ENCODE measurements at regions not wholly inside any gene's neighbourhood (a gene's known extent, or its start where the extent isn't known, plus 50 kb on each side); places are given as distances from the start of the nearest gene placed in this dataset.
A peak's percentile ranks its signal among the peaks of the same experiment; 100 is the strongest.

- H2AFZ ChIP-seq (ENCODE audit: low read length) = peak overlapping the region; percentile 52
These were observed 531.3 kb upstream of the FZD8 start for GRCh38 chr10:36173364-36173763.

GRCh38 chr10:36171953-36172940 is 530.2 kb upstream of the FZD8 start:
- Histone ChIP-seq H3K9me3 (ENCODE audit: low read depth, low read length) (no peaks in the 10 kb centered on the region), H4K20me1 (ENCODE audit: insufficient read depth, low read length) (no peaks in the 10 kb centered on the region), H3K79me2 (ENCODE audit: insufficient read depth, low read length) (no peaks in the 10 kb centered on the region), H3K4me1 (ENCODE audit: insufficient read depth, low read length) (peaks cover 35% of the 10 kb centered on the region), H3K4me2 (ENCODE audit: insufficient read depth, low read length) (peak overlapping the region; percentile 69), H2AFZ (ENCODE audit: low read length) (peak overlapping the region; percentile 42), H3K27me3 (ENCODE audit: insufficient read depth, low read length) (no peaks in the 10 kb centered on the region), H3K4me3 (ENCODE audit: insufficient read depth, low read length) (peak overlapping the region; percentile 41), H3K36me3 (ENCODE audit: insufficient read depth, low read length) (no peaks in the 10 kb centered on the region), H3K27ac (ENCODE audit: low read depth, low read length) (peak overlapping the region; percentile 86)
- TF ChIP-seq CTCF (IDR thresholded peaks at IDR 0.05; ENCODE audit: extremely low read depth, low read depth, low read length) = no peak
- DNase-seq (ENCODE audit: insufficient read length, low spot score, missing footprints) = peak; percentile 79

More at GRCh38 chr10:36173364-36173763, 531.3 kb upstream of the FZD8 start:
- Histone ChIP-seq H3K36me3 (ENCODE audit: insufficient read depth, low read length) (no peaks in the 10 kb centered on the region), H4K20me1 (ENCODE audit: insufficient read depth, low read length) (no peaks in the 10 kb centered on the region), H3K9me3 (ENCODE audit: low read depth, low read length) (no peaks in the 10 kb centered on the region), H3K27me3 (ENCODE audit: insufficient read depth, low read length) (no peaks in the 10 kb centered on the region), H3K4me3 (ENCODE audit: insufficient read depth, low read length) (no peak overlapping the region), H3K4me2 (ENCODE audit: insufficient read depth, low read length) (peak overlapping the region; percentile 69), H3K4me1 (ENCODE audit: insufficient read depth, low read length) (peaks cover 35% of the 10 kb centered on the region), H3K27ac (ENCODE audit: low read depth, low read length) (peak overlapping the region; percentile 86), H3K79me2 (ENCODE audit: insufficient read depth, low read length) (no peaks in the 10 kb centered on the region)
- TF ChIP-seq CTCF (IDR thresholded peaks at IDR 0.05; ENCODE audit: extremely low read depth, low read depth, low read length) = no peak
- DNase-seq (ENCODE audit: insufficient read length, low spot score, missing footprints) = no peak

GRCh38 chr10:36171556-36171952 is 529.5 kb upstream of the FZD8 start:
- TF ChIP-seq CTCF (IDR thresholded peaks at IDR 0.05; ENCODE audit: extremely low read depth, low read depth, low read length) = no peak
- Histone ChIP-seq H3K4me3 (ENCODE audit: insufficient read depth, low read length) (no peak overlapping the region), H3K4me2 (ENCODE audit: insufficient read depth, low read length) (peak overlapping the region; percentile 69), H3K9me3 (ENCODE audit: low read depth, low read length) (no peaks in the 10 kb centered on the region), H2AFZ (ENCODE audit: low read length) (peak overlapping the region; percentile 33), H3K4me1 (ENCODE audit: insufficient read depth, low read length) (peaks cover 35% of the 10 kb centered on the region), H3K79me2 (ENCODE audit: insufficient read depth, low read length) (no peaks in the 10 kb centered on the region), H3K36me3 (ENCODE audit: insufficient read depth, low read length) (no peaks in the 10 kb centered on the region), H4K20me1 (ENCODE audit: insufficient read depth, low read length) (no peaks in the 10 kb centered on the region), H3K27me3 (ENCODE audit: insufficient read depth, low read length) (no peaks in the 10 kb centered on the region), H3K27ac (ENCODE audit: low read depth, low read length) (peak overlapping the region; percentile 86)
- DNase-seq (ENCODE audit: insufficient read length, low spot score, missing footprints) = no peak

GRCh38 chr10:36170943-36171501 is 528.9 kb upstream of the FZD8 start:
- Histone ChIP-seq H3K4me3 (ENCODE audit: insufficient read depth, low read length) (no peak overlapping the region), H3K4me1 (ENCODE audit: insufficient read depth, low read length) (peaks cover 35% of the 10 kb centered on the region), H3K79me2 (ENCODE audit: insufficient read depth, low read length) (no peaks in the 10 kb centered on the region), H3K27me3 (ENCODE audit: insufficient read depth, low read length) (no peaks in the 10 kb centered on the region), H4K20me1 (ENCODE audit: insufficient read depth, low read length) (no peaks in the 10 kb centered on the region), H2AFZ (ENCODE audit: low read length) (peak overlapping the region; percentile 16), H3K9me3 (ENCODE audit: low read depth, low read length) (no peaks in the 10 kb centered on the region), H3K4me2 (ENCODE audit: insufficient read depth, low read length) (no peak overlapping the region), H3K27ac (ENCODE audit: low read depth, low read length) (no peak overlapping the region), H3K36me3 (ENCODE audit: insufficient read depth, low read length) (no peaks in the 10 kb centered on the region)
- no peak for TF ChIP-seq CTCF (IDR thresholded peaks at IDR 0.05; ENCODE audit: extremely low read depth, low read depth, low read length)
- no peak for DNase-seq (ENCODE audit: insufficient read length, low spot score, missing footprints)

Measured in osteoblast (primary cell).